A673 (cell line): ENCODE measurements at regions not wholly inside any gene's neighbourhood (a gene's known extent, or its start where the extent isn't known, plus 50 kb on each side); places are given as distances from the start of the nearest gene placed in this dataset.

Experiments
- CTCF ChIP-seq: fragments of 300-800, 200-600 bp; sonication (generic); conservative IDR thresholded peaks from 2 replicates; pipeline ENCODE4 v1.5.1; 2017; ENCODE audit warnings: low read depth, mild to moderate bottlenecking, antibody characterized with exemption, low read length, moderate library complexity, mixed read lengths
- EZH2 ChIP-seq: fragments of 200-600 bp; sonication (generic); IDR thresholded peaks from 2 replicates; pipeline ENCODE4 v1.6.1; 2017; ENCODE audit warnings: borderline replicate concordance, low read depth, mild to moderate bottlenecking, mixed read lengths, antibody characterized with exemption, low read length; ENCODE audit not compliant: poor library complexity, severe bottlenecking

- TF ChIP-seq EZH2, result no peak
- no peak for TF ChIP-seq CTCF
Observed at GRCh38 chr3:139778682-139779233, 101.0 kb upstream of the NMNAT3 start.
